AG09319 (cell line): ENCODE measurements at regions not wholly inside any gene's neighbourhood (a gene's known extent, or its start where the extent isn't known, plus 50 kb on each side); places are given as distances from the start of the nearest gene placed in this dataset.

ENCODE experiments used
- DNase-seq: peaks from one replicate; pipeline ENCODE4 v3.0.0-alpha.2; 2010; ENCODE audit warnings: low read depth; ENCODE audit errors: extremely low read depth
- CTCF ChIP-seq: IDR thresholded peaks from 2 replicates; pipeline ENCODE4 v1.5.1; 2011; ENCODE audit warnings: low read depth, mild to moderate bottlenecking, inconsistent platforms, low read length, moderate library complexity

GRCh38 chr14:98888927-98889835 is 382.8 kb downstream of the BCL11B start:
- no peak for TF ChIP-seq CTCF
- no peak for DNase-seq

- TF ChIP-seq CTCF: no peak
- DNase-seq: no peak
Measured at GRCh38 chr14:98889836-98890185, 382.2 kb downstream of the BCL11B start.

GRCh38 chr14:98890556-98891340 is 381.2 kb downstream of the BCL11B start:
- DNase-seq: no peak
- TF ChIP-seq CTCF: no peak

GRCh38 chr14:98893675-98894074 is 378.3 kb downstream of the BCL11B start:
- no peak for DNase-seq
- no peak for TF ChIP-seq CTCF

GRCh38 chr14:98894600-98894999 is 377.4 kb downstream of the BCL11B start:
- DNase-seq: no peak
- no peak for TF ChIP-seq CTCF

GRCh38 chr14:98896449-98896848 is 375.5 kb downstream of the BCL11B start:
- TF ChIP-seq CTCF: no peak
- DNase-seq: no peak

GRCh38 chr14:98897605-98898309 is 374.2 kb downstream of the BCL11B start:
- no peak for DNase-seq
- no peak for TF ChIP-seq CTCF
